ENCODE measurements at regions not wholly inside any gene's neighbourhood (a gene's known extent, or its start where the extent isn't known, plus 50 kb on each side); places are given as distances from the start of the nearest gene placed in this dataset.

GRCh38 chr1:201691716-201692554 is 137.0 kb upstream of the IPO9 start:
- H3K4me3 ChIP-seq, result no peak overlapping the region
- peak overlapping the region; percentile 62 for H3K27ac ChIP-seq
- no peaks in the 10 kb centered on the region for H3K27me3 ChIP-seq
- TF ChIP-seq, protein P1, sequence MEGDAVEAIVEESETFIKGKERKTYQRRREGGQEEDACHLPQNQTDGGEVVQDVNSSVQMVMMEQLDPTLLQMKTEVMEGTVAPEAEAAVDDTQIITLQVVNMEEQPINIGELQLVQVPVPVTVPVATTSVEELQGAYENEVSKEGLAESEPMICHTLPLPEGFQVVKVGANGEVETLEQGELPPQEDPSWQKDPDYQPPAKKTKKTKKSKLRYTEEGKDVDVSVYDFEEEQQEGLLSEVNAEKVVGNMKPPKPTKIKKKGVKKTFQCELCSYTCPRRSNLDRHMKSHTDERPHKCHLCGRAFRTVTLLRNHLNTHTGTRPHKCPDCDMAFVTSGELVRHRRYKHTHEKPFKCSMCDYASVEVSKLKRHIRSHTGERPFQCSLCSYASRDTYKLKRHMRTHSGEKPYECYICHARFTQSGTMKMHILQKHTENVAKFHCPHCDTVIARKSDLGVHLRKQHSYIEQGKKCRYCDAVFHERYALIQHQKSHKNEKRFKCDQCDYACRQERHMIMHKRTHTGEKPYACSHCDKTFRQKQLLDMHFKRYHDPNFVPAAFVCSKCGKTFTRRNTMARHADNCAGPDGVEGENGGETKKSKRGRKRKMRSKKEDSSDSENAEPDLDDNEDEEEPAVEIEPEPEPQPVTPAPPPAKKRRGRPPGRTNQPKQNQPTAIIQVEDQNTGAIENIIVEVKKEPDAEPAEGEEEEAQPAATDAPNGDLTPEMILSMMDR (IDR thresholded peaks at IDR 0.05; ENCODE audit: low read depth, low read length), result no peak
- no peaks in the 10 kb centered on the region for H3K9me3 ChIP-seq (ENCODE audit: low read depth)
- H3K4me1 ChIP-seq (ENCODE audit: low read depth), result peaks cover 25% of the 10 kb centered on the region
- peak in 1 of 2 donors; percentile 52 for DNase-seq (ENCODE audit: low read depth in 1 of 2, low spot score in 1 of 2)
- no peaks in the 10 kb centered on the region for H3K36me3 ChIP-seq

DNA sequence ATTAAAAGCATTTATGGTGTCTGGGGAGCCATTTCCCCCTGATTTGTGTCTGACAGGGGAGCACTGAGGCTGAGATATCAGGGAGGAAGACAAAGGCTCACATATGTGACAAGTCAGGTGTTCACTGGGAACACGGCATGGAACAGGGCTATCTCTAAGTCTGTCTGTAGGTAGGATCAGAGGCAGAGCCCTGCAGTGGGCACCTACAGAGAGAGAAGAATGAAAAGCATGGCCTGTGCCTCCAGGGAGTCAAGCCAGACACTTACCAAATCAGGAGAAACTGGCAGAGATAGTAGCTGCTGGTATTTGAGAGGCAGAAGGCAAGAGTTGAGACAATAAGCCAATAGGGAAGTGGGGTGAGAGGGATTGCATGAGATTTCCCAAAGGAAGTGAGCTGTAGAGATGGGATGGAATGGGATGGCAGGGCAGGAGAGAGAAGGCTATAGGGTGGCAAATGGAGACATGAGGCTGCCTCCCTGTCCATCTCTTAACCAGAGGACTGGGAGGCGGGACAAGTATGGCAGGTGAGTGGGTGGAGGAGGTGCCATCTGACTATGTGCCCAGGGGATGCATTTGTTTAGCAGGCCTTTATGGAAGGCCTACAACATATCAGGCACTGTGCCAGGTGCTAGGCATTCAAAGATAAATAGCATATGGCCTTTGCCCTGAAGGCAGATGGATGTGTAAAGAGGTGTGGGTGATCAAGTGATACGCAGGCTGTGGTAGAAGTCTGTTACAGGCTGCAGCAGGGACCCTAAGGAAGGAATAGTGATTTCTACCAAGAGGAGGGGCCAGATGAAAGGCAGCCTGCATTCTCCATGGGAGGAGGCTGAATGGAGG is 136.2 kb upstream of the IPO9 start:
- peaks cover 25% of the 10 kb centered on the region for H3K4me1 ChIP-seq (ENCODE audit: low read depth)
- H3K27me3 ChIP-seq, result no peaks in the 10 kb centered on the region
- no peak for DNase-seq (ENCODE audit: low read depth in 1 of 2, low spot score in 1 of 2)
- no peak overlapping the region for H3K4me3 ChIP-seq
- H3K27ac ChIP-seq, result peak overlapping the region; percentile 62
- TF ChIP-seq, protein P1 (IDR thresholded peaks at IDR 0.05; ENCODE audit: low read depth, low read length), result no peak
- no peaks in the 10 kb centered on the region for H3K9me3 ChIP-seq (ENCODE audit: low read depth)
- no peaks in the 10 kb centered on the region for H3K36me3 ChIP-seq

DNA sequence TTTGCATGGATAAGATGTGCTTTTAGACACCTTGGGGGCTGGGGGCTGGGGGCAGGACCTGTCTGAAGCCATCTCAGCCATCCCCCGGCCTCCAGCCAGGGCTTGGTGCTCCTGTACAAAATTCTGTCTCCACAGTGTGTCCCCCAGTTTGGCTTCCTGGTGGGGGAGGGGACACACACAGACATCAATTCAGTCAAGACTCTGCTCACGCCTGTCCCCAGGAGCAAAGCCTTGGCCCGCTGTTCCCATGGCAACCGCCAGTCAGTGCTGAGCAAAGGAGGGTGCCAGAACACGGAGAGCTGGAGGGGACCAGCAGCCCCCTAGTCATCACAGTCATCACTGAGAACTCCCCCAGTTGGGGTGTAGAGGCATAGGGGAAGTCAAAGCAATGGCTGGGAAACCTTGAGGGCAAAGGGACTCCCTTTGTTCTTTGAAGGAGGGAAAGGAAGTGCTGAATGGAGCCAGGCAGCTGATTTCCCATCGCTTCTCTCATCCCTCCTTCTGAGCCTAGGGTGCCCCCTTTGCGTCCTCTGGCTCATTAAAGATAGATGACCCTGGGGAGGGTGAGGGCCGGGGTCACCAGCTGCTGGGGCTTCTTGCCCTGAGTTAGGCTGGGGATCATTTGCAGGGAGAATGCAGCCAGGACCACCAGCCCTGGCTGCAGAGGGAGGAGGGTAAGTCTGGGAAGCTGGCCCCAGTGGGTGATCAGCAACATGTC is 134.9 kb upstream of the IPO9 start:
- Histone ChIP-seq H3K27ac (no peak overlapping the region), H3K36me3 (no peaks in the 10 kb centered on the region), H3K4me1 (ENCODE audit: low read depth) (peaks cover 25% of the 10 kb centered on the region), H3K9me3 (ENCODE audit: low read depth) (no peaks in the 10 kb centered on the region), H3K27me3 (no peaks in the 10 kb centered on the region), H3K4me3 (no peak overlapping the region)
- TF ChIP-seq, protein P1 (IDR thresholded peaks at IDR 0.05; ENCODE audit: low read depth, low read length), result no peak
- DNase-seq (ENCODE audit: low read depth in 1 of 2, low spot score in 1 of 2), result no peak

- peak overlapping the region; percentile 31 for H3K27ac ChIP-seq
- no peak for DNase-seq (ENCODE audit: low read depth in 1 of 2, low spot score in 1 of 2)
- H3K4me1 ChIP-seq (ENCODE audit: low read depth), result peaks cover 25% of the 10 kb centered on the region
- H3K9me3 ChIP-seq (ENCODE audit: low read depth), result no peaks in the 10 kb centered on the region
- H3K36me3 ChIP-seq, result no peaks in the 10 kb centered on the region
- no peak overlapping the region for H3K4me3 ChIP-seq
- H3K27me3 ChIP-seq, result no peaks in the 10 kb centered on the region
- TF ChIP-seq, protein P1 (IDR thresholded peaks at IDR 0.05; ENCODE audit: low read depth, low read length), result no peak
Observed at GRCh38 chr1:201694608-201695335, 134.2 kb upstream of the IPO9 start.

DNA sequence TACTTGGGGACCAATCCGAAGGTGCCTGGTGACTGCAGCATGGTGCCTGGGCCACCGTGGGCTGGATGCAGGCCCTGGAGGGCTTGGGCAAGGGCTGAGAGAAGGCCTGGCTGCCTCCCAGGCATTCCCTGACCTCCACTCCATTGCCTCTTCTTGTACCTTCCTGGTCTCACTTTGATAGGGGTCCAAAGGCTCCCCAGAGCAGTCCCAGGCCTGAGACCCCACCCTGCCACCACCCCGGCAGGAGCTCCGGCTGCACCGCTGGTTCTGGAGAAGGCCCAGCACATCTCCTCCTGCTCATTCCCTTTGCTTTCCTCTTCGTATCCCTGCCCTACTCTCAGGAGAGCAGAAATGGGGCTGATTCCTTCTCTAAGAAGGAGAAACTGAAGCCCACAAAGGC is 133.3 kb upstream of the IPO9 start:
- Histone ChIP-seq H3K9me3 (ENCODE audit: low read depth) (no peaks in the 10 kb centered on the region), H3K4me3 (no peak overlapping the region), H3K4me1 (ENCODE audit: low read depth) (peaks cover 25% of the 10 kb centered on the region), H3K36me3 (no peaks in the 10 kb centered on the region), H3K27ac (no peak overlapping the region), H3K27me3 (no peaks in the 10 kb centered on the region)
- DNase-seq (ENCODE audit: low read depth in 1 of 2, low spot score in 1 of 2), result no peak
- TF ChIP-seq, protein P1 (IDR thresholded peaks at IDR 0.05; ENCODE audit: low read depth, low read length), result no peak

Data from cardiac muscle cell (in vitro differentiated cells and primary cell).